Natural killer cell (primary cell): ENCODE measurements at regions not wholly inside any gene's neighbourhood (a gene's known extent, or its start where the extent isn't known, plus 50 kb on each side); places are given as distances from the start of the nearest gene placed in this dataset.
"Not testable (repeated sequence)": the region's sequence is repeated elsewhere in the genome, so short reads cannot be mapped to it uniquely, and the experiment has no call there.

Experiments used
- ATAC-seq, 3 donors: fragments of 150-1000 bp in 2 of 3; fragments of 200-7000 bp in 1 of 3; cut with Tn5 transposase; 1 replicate in 1 of 3; 2 replicates in 2 of 3; pipeline ENCODE4 v1.10.0; 2021; ENCODE audit warnings: mild to moderate bottlenecking in 2 of 3, moderate library complexity in 2 of 3
- DNase-seq, 2 donors: peaks; one replicate each; pipeline versions ENCODE4 v3.0.0 to v3.0.0-alpha.2; 2013 to 2021; ENCODE audit warnings: mixed read lengths in 1 of 2
- H3K27ac ChIP-seq: one replicate; pipeline ENCODE4 v1.5.1; 2013; ENCODE audit warnings: mild to moderate bottlenecking, low read length
- H3K27me3 ChIP-seq: one replicate; pipeline ENCODE4 v1.6.1; 2013; ENCODE audit warnings: low read length; ENCODE audit not compliant: control insufficient read depth, insufficient read depth
- H3K36me3 ChIP-seq: one replicate; pipeline ENCODE4 v1.6.1; 2013; ENCODE audit warnings: low read length; ENCODE audit not compliant: control insufficient read depth, insufficient read depth
- H3K4me1 ChIP-seq: one replicate; pipeline ENCODE4 v1.6.1; 2013; ENCODE audit warnings: low read length; ENCODE audit not compliant: control insufficient read depth, insufficient read depth
- H3K4me3 ChIP-seq: one replicate; pipeline ENCODE4 v1.5.1; 2013; ENCODE audit warnings: low read length
- H3K9me3 ChIP-seq: one replicate; pipeline ENCODE4 v1.6.1; 2013; ENCODE audit warnings: low read length; ENCODE audit not compliant: control insufficient read depth, insufficient read depth
- H3K27ac Mint-ChIP-seq, 2 donors: one replicate each; pipeline ENCODE4 v1.8.0; 2022; ENCODE audit warnings: mild to moderate bottlenecking in 2 of 2, mixed read lengths in 2 of 2, moderate library complexity in 1 of 2
- H3K27me3 Mint-ChIP-seq, 2 donors: one replicate each; pipeline ENCODE4 v1.8.0; 2022; ENCODE audit warnings: low read depth in 2 of 2, mixed read lengths in 2 of 2
- H3K36me3 Mint-ChIP-seq: one replicate; pipeline ENCODE4 v1.8.0; 2022; ENCODE audit warnings: mixed read lengths
- H3K4me1 Mint-ChIP-seq, 2 donors: one replicate each; pipeline ENCODE4 v1.8.0; 2022; ENCODE audit warnings: mixed read lengths in 2 of 2
- H3K4me3 Mint-ChIP-seq: one replicate; pipeline ENCODE4 v1.8.0; 2022; ENCODE audit warnings: mild to moderate bottlenecking, moderate library complexity, mixed read lengths
- H3K9me3 Mint-ChIP-seq, 2 donors: one replicate each; pipeline ENCODE4 v1.8.0; 2022; ENCODE audit warnings: mixed read lengths in 2 of 2
- CTCF ChIP-seq: fragments of 200-600 bp; IDR thresholded peaks from one replicate; pipeline ENCODE4 v1.8.0; 2022; ENCODE audit warnings: antibody characterized with exemption
- WGBS: methylation state at CpG from one replicate; pipeline ENCODE4 v1.1.7; 2013; ENCODE audit warnings: missing lambda C conversion rate; ENCODE audit not compliant: insufficient coverage; 5-methylcytosine and 5-hydroxymethylcytosine counted together
- intact Hi-C: fragments of 100-400 bp; cut with micrococcal nuclease; formaldehyde crosslinking; loops from one replicate; pipeline ENCODE4 v1.14.2; 2022

- H3K27me3 ChIP-seq = no peaks in the 10 kb centered on the region
- H3K4me1 ChIP-seq = no peaks in the 10 kb centered on the region
- Mint-ChIP-seq H3K36me3 (no peaks in the 10 kb centered on the region), H3K27ac (no peak overlapping the region), H3K27me3 (no peaks in the 10 kb centered on the region), H3K9me3 (peaks cover 12 to 14% of the 10 kb centered on the region in 2 donors), H3K4me1 (no peaks in the 10 kb centered on the region), H3K4me3 (no peak overlapping the region)
- DNase-seq = no peak
- no peak overlapping the region for H3K4me3 ChIP-seq
- intact Hi-C loops = no loop called here
- peaks cover 8% of the 10 kb centered on the region for H3K9me3 ChIP-seq
- H3K27ac ChIP-seq = no peak overlapping the region
- WGBS = 94% methylated on average over 14 of the region's 14 CpGs
- no peak for ATAC-seq
- no peaks in the 10 kb centered on the region for H3K36me3 ChIP-seq
- no peak for TF ChIP-seq CTCF
Observed at GRCh38 chr7:64433590-64433989, 119.8 kb downstream of the ZNF736 start.

- Mint-ChIP-seq H3K9me3 (peaks cover 10 to 14% of the 10 kb centered on the region in 2 donors), H3K27ac (no peak overlapping the region), H3K4me3 (no peak overlapping the region), H3K27me3 (no peaks in the 10 kb centered on the region), H3K36me3 (no peaks in the 10 kb centered on the region), H3K4me1 (no peaks in the 10 kb centered on the region)
- Histone ChIP-seq H3K27ac (no peak overlapping the region), H3K9me3 (peaks cover 8% of the 10 kb centered on the region), H3K27me3 (no peaks in the 10 kb centered on the region), H3K4me1 (no peaks in the 10 kb centered on the region), H3K36me3 (no peaks in the 10 kb centered on the region), H3K4me3 (no peak overlapping the region)
- ATAC-seq (no peak), DNase-seq (no peak)
- no peak for TF ChIP-seq CTCF
- WGBS = 100% methylated on average over 1 of the region's 5 CpGs
- intact Hi-C loops = no loop called here
Observed at GRCh38 chr7:64431838-64432237, 118.1 kb downstream of the ZNF736 start.

- no peak for DNase-seq
- no peak for ATAC-seq
- Mint-ChIP-seq H3K36me3 (peaks cover 3% of the 10 kb centered on the region), H3K4me1 (no peaks in the 10 kb centered on the region), H3K9me3 (peaks cover 8 to 21% of the 10 kb centered on the region in 2 donors), H3K27ac (no peak overlapping the region), H3K4me3 (no peak overlapping the region), H3K27me3 (no peaks in the 10 kb centered on the region)
- WGBS = 94% methylated on average over 1 of the region's 1 CpG
- peaks cover 8% of the 10 kb centered on the region for H3K9me3 ChIP-seq
- H3K27me3 ChIP-seq = no peaks in the 10 kb centered on the region
- no peaks in the 10 kb centered on the region for H3K36me3 ChIP-seq
- TF ChIP-seq CTCF = no peak
- no peak overlapping the region for H3K4me3 ChIP-seq
- intact Hi-C loops = no loop called here
- no peak overlapping the region for H3K27ac ChIP-seq
- H3K4me1 ChIP-seq = no peaks in the 10 kb centered on the region
Observed at GRCh38 chr7:64429232-64429631, 115.5 kb downstream of the ZNF736 start.

- ATAC-seq, H3K9me3 ChIP-seq, H3K36me3 ChIP-seq, H3K4me1 Mint-ChIP-seq, DNase-seq, H3K27ac Mint-ChIP-seq, H3K4me3 ChIP-seq, H3K4me1 ChIP-seq, H3K4me3 Mint-ChIP-seq, H3K27me3 ChIP-seq, H3K27me3 Mint-ChIP-seq, H3K27ac ChIP-seq, intact Hi-C loops: not testable (repeated sequence)
- Mint-ChIP-seq H3K36me3 (peaks cover 14% of the 10 kb centered on the region), H3K9me3 (peaks cover 6 to 17% of the 10 kb centered on the region in 2 donors)
Observed at GRCh38 chr7:64425436-64425835, 111.7 kb downstream of the ZNF736 start.
